SK-N-SH (cell line): ENCODE measurements at regions not wholly inside any gene's neighbourhood (a gene's known extent, or its start where the extent isn't known, plus 50 kb on each side); places are given as distances from the start of the nearest gene placed in this dataset.

Source experiments
- CTCF ChIA-PET: fragments of 300-600, 350-600 bp; formaldehyde crosslinking; extraction: SDS; loops from one replicate; lab custom pipeline; 2021; lab: Yijun Ruan, JAX
- POLR2A ChIA-PET: fragments of 350-600 bp; sonication (Branson Sonifier 250); formaldehyde crosslinking; extraction: SDS; loops from one replicate; lab custom pipeline; 2020; ENCODE audit warnings: antibody characterized with exemption, inconsistent platforms; lab: Yijun Ruan, JAX
- DNase-seq: peaks from one replicate; pipeline ENCODE4 v3.0.0; 2012
- H2AFZ ChIP-seq: fragments of 200-600 bp; sonication (generic); 2 replicates; pipeline ENCODE4 v1.8.1; 2016; ENCODE audit warnings: antibody characterized with exemption, mild to moderate bottlenecking, low read depth
- H3F3A ChIP-seq: fragments of 200-600 bp; sonication (generic); replicated peaks from 2 replicates; pipeline ENCODE3; 2016; ENCODE audit warnings: antibody characterized with exemption, mild to moderate bottlenecking; ENCODE audit not compliant: insufficient read depth
- H3K27ac ChIP-seq, 2 experiments: fragments of 200-500 bp in 1 of 2; fragments of 200-600 bp in 1 of 2; sonication (Bioruptor generic) in 1 of 2; sonication (generic), shearing (Covaris generic) in 1 of 2; 2 replicates each; pipeline versions ENCODE4 v1.5.1 to v1.6.1; 2014 to 2016; ENCODE audit warnings: low read depth in 2 of 2, inconsistent platforms in 1 of 2, low read length in 1 of 2, mild to moderate bottlenecking in 1 of 2, mixed read lengths in 1 of 2
- H3K27me3 ChIP-seq: fragments of 200-600 bp; sonication (generic), shearing (Covaris generic); 2 replicates; pipeline ENCODE4 v1.6.1; 2016; ENCODE audit warnings: mixed run types; ENCODE audit not compliant: insufficient read depth
- H3K36me3 ChIP-seq, 2 experiments: fragments of 200-500 bp in 1 of 2; fragments of 200-600 bp in 1 of 2; sonication (Bioruptor generic) in 1 of 2; sonication (generic) in 1 of 2; replicated peaks in 1 of 2; 2 replicates each; pipeline versions ENCODE3 to v1.5.1; 2014 to 2016; ENCODE audit warnings: low read length in 1 of 2, mild to moderate bottlenecking in 1 of 2; ENCODE audit not compliant: insufficient read depth in 2 of 2, control insufficient read depth in 1 of 2
- H3K4me1 ChIP-seq, 2 experiments: fragments of 200-500 bp in 1 of 2; fragments of 200-600 bp in 1 of 2; sonication (Bioruptor generic) in 1 of 2; sonication (generic), shearing (Covaris generic) in 1 of 2; 2 replicates each; pipeline versions ENCODE4 v1.5.1 to v1.6.1; 2014 to 2016; ENCODE audit warnings: low read depth in 1 of 2, low read length in 1 of 2, mixed run types in 1 of 2; ENCODE audit not compliant: insufficient read depth in 2 of 2, control insufficient read depth in 1 of 2
- H3K4me2 ChIP-seq: fragments of 200-600 bp; sonication (generic), shearing (Covaris generic); 2 replicates; pipeline ENCODE4 v1.6.1; 2017; ENCODE audit warnings: mixed run types
- H3K4me3 ChIP-seq, 2 experiments: fragments of 200-500 bp in 1 of 2; fragments of 200-600 bp in 1 of 2; sonication (Bioruptor generic) in 1 of 2; sonication (generic), shearing (Covaris generic) in 1 of 2; 2 replicates each; pipeline versions ENCODE4 v1.5.1 to v1.8.1; 2014 to 2016; ENCODE audit warnings: low read depth in 2 of 2, inconsistent platforms in 1 of 2, low read length in 1 of 2, mild to moderate bottlenecking in 1 of 2, mixed read lengths in 1 of 2, moderate library complexity in 1 of 2
- H3K79me2 ChIP-seq: fragments of 200-600 bp; sonication (generic); 2 replicates; pipeline ENCODE4 v1.8.1; 2017; ENCODE audit warnings: mild to moderate bottlenecking; ENCODE audit not compliant: insufficient read depth
- H3K9ac ChIP-seq: fragments of 200-600 bp; sonication (generic); 2 replicates; pipeline ENCODE4 v1.6.1; 2017; ENCODE audit warnings: mixed run types
- H3K9me2 ChIP-seq: fragments of 200-600 bp; sonication (generic); 2 replicates; pipeline ENCODE4 v1.6.1; 2017; ENCODE audit warnings: mixed run types
- H3K9me3 ChIP-seq: fragments of 200-600 bp; sonication (generic); 2 replicates; pipeline ENCODE4 v1.6.1; 2017; ENCODE audit warnings: mixed run types, mild to moderate bottlenecking, moderate library complexity
- H4K20me1 ChIP-seq: fragments of 200-600 bp; sonication (generic); 2 replicates; pipeline ENCODE4 v1.6.1; 2017; ENCODE audit warnings: mild to moderate bottlenecking, mixed run types; ENCODE audit not compliant: insufficient read depth
- ELF1 ChIP-seq: IDR thresholded peaks from 2 replicates; pipeline ENCODE4 v1.4.0; 2012
- EP300 ChIP-seq, 2 experiments: IDR thresholded peaks; 2 replicates each; pipeline versions ENCODE4 v1.4.0 to v1.6.1; 2012; ENCODE audit warnings: borderline replicate concordance in 1 of 2, low read depth in 1 of 2, low read length in 1 of 2
- FOSL2 ChIP-seq: IDR thresholded peaks from 2 replicates; pipeline ENCODE4 v1.4.0; 2012; ENCODE audit warnings: low read depth, mild to moderate bottlenecking, moderate library complexity, borderline replicate concordance
- FOXJ3 ChIP-seq: sonication (generic); formaldehyde crosslinking; IDR thresholded peaks from 2 replicates; pipeline ENCODE4 v1.5.1; 2020; ENCODE audit warnings: mild to moderate bottlenecking, missing genetic modification reagents
- FOXM1 ChIP-seq: IDR thresholded peaks from 2 replicates; pipeline ENCODE4 v1.4.0; 2012; ENCODE audit warnings: low read depth, mild to moderate bottlenecking
- GABPA ChIP-seq: IDR thresholded peaks from 2 replicates; pipeline ENCODE4 v1.4.0; 2012; ENCODE audit warnings: low read depth, mild to moderate bottlenecking
- GATA2 ChIP-seq: sonication (generic); formaldehyde crosslinking; IDR thresholded peaks from 2 replicates; pipeline ENCODE4 v1.5.0; 2020; ENCODE audit warnings: mild to moderate bottlenecking, missing genetic modification reagents
- JUND ChIP-seq: IDR thresholded peaks from 2 replicates; pipeline ENCODE4 v1.4.0; 2012
- MEF2A ChIP-seq: IDR thresholded peaks from 2 replicates; pipeline ENCODE4 v1.4.0; 2012; ENCODE audit warnings: low read depth, borderline replicate concordance
- MXI1 ChIP-seq: IDR thresholded peaks from 2 replicates; pipeline ENCODE4 v1.6.1; 2012; ENCODE audit warnings: mild to moderate bottlenecking, low read depth, low read length, improper control_type of control experiment
- NFIC ChIP-seq: IDR thresholded peaks from 2 replicates; pipeline ENCODE4 v1.4.0; 2012; ENCODE audit warnings: borderline replicate concordance
- NRF1 ChIP-seq: IDR thresholded peaks from 2 replicates; pipeline ENCODE4 v1.6.1; 2012; ENCODE audit warnings: low read depth, mild to moderate bottlenecking, low read length
- POLR2AphosphoS5 ChIP-seq: IDR thresholded peaks from 2 replicates; pipeline ENCODE4 v1.6.1; 2012; ENCODE audit warnings: low read depth, low read length
- RCOR1 ChIP-seq: fragments of 150-350 bp; IDR thresholded peaks from 2 replicates; pipeline ENCODE4 v1.6.1; 2017; ENCODE audit warnings: antibody characterized with exemption, low read length
- RFX5 ChIP-seq: IDR thresholded peaks from 2 replicates; pipeline ENCODE4 v1.6.1; 2012; ENCODE audit warnings: mild to moderate bottlenecking, improper control_type of control experiment, low read length
- RXRA ChIP-seq: IDR thresholded peaks from 2 replicates; pipeline ENCODE4 v1.4.0; 2012; ENCODE audit warnings: low read depth, mild to moderate bottlenecking, borderline replicate concordance
- SIN3A ChIP-seq: IDR thresholded peaks from 2 replicates; pipeline ENCODE4 v1.6.1; 2012; ENCODE audit warnings: low read depth, mild to moderate bottlenecking, low read length, moderate library complexity, borderline replicate concordance
- TAF1 ChIP-seq: IDR thresholded peaks from 2 replicates; pipeline ENCODE4 v1.6.1; 2012; ENCODE audit warnings: low read depth, mild to moderate bottlenecking, low read length, moderate library complexity, borderline replicate concordance
- TCF12 ChIP-seq: IDR thresholded peaks from 2 replicates; pipeline ENCODE4 v1.4.0; 2012
- TEAD4 ChIP-seq: IDR thresholded peaks from 2 replicates; pipeline ENCODE4 v1.4.0; 2012; ENCODE audit warnings: mild to moderate bottlenecking, borderline replicate concordance; ENCODE audit not compliant: insufficient read depth
- YY1 ChIP-seq: IDR thresholded peaks from 2 replicates; pipeline ENCODE4 v1.4.0; 2012; ENCODE audit warnings: low read depth, mild to moderate bottlenecking
- WGBS: methylation state at CpG from one replicate; pipeline ENCODE4 v1.1.6; 2017; ENCODE audit warnings: low lambda C conversion rate; 5-methylcytosine and 5-hydroxymethylcytosine counted together
- TF ChIP-seq, protein P1 (sequence below): IDR thresholded peaks from 2 replicates; pipeline ENCODE4 v1.6.1; 2012; ENCODE audit warnings: mild to moderate bottlenecking, low read depth, low read length, moderate library complexity
- TF ChIP-seq, protein P2 (sequence below): IDR thresholded peaks from 2 replicates; pipeline ENCODE4; 2012
- TF ChIP-seq, protein P3 (sequence below): IDR thresholded peaks from 2 replicates; pipeline ENCODE4 v1.4.0; 2012; ENCODE audit warnings: low read depth, borderline replicate concordance
- TF ChIP-seq, protein P4 (sequence below): IDR thresholded peaks from 2 replicates; pipeline ENCODE4 v1.4.0; 2012; ENCODE audit warnings: low read depth, borderline replicate concordance
- TF ChIP-seq, protein P5 (sequence below): fragments of 150-350 bp; IDR thresholded peaks from 2 replicates; pipeline ENCODE4 v1.6.1; 2016; ENCODE audit warnings: mild to moderate bottlenecking, low read depth, low read length
- TF ChIP-seq, protein P6 (sequence below): IDR thresholded peaks from 2 replicates; pipeline ENCODE4 v1.4.0; 2012; ENCODE audit warnings: low read depth

DNA sequence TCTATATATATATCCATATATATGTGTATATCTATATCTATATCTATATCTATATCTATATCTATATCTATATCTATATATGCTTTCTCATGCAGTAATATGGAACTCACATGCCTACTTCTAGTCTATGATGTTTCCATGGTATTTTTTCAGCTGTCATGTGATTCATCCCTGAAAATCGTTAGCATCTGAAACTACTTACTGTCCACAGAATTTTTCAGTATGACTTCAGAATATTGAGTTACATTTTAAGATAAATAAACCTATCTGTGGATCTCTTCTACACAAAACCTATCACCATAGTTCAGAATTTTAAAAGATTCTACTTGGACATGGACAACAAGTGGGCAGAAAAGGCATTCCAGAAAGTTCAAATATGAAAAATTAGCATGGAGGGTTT is 855.1 kb upstream of the INTU start:
- POLR2A ChIA-PET = no interaction called here
- Histone ChIP-seq H3K4me3 (no peak overlapping the region), H3K9me3 (no peaks in the 10 kb centered on the region), H3K9me2 (no peaks in the 10 kb centered on the region), H4K20me1 (no peaks in the 10 kb centered on the region), H3K27ac (peak overlapping the region in 1 of 2 experiments; percentile 72; a peak in 2 of 4 replicates), H3K4me1 (no peaks in the 10 kb centered on the region), H2AFZ (no peak overlapping the region; the same call in 1 of the 2 replicates), H3K27me3 (no peaks in the 10 kb centered on the region), H3F3A (peaks cover 10% of the 10 kb centered on the region), H3K36me3 (no peaks in the 10 kb centered on the region), H3K4me2 (no peak overlapping the region), H3K79me2 (no peaks in the 10 kb centered on the region; the same call in 1 of the 2 replicates), H3K9ac (no peak overlapping the region)
- DNase-seq = no peak
- CTCF ChIA-PET = no interaction called here
- 50% methylated on average over 1 of the region's 1 CpG for WGBS
- TF ChIP-seq MEF2A (no peak), TCF12 (peak; percentile 87), GATA2 (CRISPR knock-in tag) (no peak), TAF1 (no peak), NFIC (no peak), RFX5 (no peak), POLR2AphosphoS5 (no peak), SIN3A (no peak), JUND (peak; percentile 44; the same call in 1 of the 2 replicates), ELF1 (no peak), RCOR1 (no peak), RXRA (no peak), NRF1 (no peak), YY1 (no peak), FOXJ3 (CRISPR knock-in tag) (no peak), TEAD4 (no peak), EP300 (IDR thresholded peaks at IDR 0.05; ENCODE audit: borderline replicate concordance in 1 of 2, low read depth in 1 of 2, low read length in 1 of 2) (peak in 1 of 2 experiments; percentile 38; a peak in 1 of 4 replicates), GABPA (no peak), MXI1 (no peak), FOXM1 (no peak), FOSL2 (peak; percentile 43; the same call in 1 of the 2 replicates)
- TF ChIP-seq, protein P1, sequence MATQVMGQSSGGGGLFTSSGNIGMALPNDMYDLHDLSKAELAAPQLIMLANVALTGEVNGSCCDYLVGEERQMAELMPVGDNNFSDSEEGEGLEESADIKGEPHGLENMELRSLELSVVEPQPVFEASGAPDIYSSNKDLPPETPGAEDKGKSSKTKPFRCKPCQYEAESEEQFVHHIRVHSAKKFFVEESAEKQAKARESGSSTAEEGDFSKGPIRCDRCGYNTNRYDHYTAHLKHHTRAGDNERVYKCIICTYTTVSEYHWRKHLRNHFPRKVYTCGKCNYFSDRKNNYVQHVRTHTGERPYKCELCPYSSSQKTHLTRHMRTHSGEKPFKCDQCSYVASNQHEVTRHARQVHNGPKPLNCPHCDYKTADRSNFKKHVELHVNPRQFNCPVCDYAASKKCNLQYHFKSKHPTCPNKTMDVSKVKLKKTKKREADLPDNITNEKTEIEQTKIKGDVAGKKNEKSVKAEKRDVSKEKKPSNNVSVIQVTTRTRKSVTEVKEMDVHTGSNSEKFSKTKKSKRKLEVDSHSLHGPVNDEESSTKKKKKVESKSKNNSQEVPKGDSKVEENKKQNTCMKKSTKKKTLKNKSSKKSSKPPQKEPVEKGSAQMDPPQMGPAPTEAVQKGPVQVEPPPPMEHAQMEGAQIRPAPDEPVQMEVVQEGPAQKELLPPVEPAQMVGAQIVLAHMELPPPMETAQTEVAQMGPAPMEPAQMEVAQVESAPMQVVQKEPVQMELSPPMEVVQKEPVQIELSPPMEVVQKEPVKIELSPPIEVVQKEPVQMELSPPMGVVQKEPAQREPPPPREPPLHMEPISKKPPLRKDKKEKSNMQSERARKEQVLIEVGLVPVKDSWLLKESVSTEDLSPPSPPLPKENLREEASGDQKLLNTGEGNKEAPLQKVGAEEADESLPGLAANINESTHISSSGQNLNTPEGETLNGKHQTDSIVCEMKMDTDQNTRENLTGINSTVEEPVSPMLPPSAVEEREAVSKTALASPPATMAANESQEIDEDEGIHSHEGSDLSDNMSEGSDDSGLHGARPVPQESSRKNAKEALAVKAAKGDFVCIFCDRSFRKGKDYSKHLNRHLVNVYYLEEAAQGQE = no peak
- TF ChIP-seq, protein P2, sequence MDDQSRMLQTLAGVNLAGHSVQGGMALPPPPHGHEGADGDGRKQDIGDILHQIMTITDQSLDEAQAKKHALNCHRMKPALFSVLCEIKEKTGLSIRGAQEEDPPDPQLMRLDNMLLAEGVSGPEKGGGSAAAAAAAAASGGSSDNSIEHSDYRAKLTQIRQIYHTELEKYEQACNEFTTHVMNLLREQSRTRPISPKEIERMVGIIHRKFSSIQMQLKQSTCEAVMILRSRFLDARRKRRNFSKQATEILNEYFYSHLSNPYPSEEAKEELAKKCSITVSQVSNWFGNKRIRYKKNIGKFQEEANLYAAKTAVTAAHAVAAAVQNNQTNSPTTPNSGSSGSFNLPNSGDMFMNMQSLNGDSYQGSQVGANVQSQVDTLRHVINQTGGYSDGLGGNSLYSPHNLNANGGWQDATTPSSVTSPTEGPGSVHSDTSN = peak; percentile 28; the same call in 1 of the 2 replicates
- TF ChIP-seq, protein P3, sequence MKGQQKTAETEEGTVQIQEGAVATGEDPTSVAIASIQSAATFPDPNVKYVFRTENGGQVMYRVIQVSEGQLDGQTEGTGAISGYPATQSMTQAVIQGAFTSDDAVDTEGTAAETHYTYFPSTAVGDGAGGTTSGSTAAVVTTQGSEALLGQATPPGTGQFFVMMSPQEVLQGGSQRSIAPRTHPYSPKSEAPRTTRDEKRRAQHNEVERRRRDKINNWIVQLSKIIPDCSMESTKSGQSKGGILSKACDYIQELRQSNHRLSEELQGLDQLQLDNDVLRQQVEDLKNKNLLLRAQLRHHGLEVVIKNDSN = no peak
- TF ChIP-seq, protein P4, sequence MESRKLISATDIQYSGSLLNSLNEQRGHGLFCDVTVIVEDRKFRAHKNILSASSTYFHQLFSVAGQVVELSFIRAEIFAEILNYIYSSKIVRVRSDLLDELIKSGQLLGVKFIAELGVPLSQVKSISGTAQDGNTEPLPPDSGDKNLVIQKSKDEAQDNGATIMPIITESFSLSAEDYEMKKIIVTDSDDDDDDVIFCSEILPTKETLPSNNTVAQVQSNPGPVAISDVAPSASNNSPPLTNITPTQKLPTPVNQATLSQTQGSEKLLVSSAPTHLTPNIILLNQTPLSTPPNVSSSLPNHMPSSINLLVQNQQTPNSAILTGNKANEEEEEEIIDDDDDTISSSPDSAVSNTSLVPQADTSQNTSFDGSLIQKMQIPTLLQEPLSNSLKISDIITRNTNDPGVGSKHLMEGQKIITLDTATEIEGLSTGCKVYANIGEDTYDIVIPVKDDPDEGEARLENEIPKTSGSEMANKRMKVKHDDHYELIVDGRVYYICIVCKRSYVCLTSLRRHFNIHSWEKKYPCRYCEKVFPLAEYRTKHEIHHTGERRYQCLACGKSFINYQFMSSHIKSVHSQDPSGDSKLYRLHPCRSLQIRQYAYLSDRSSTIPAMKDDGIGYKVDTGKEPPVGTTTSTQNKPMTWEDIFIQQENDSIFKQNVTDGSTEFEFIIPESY = no peak
- TF ChIP-seq, protein P5, sequence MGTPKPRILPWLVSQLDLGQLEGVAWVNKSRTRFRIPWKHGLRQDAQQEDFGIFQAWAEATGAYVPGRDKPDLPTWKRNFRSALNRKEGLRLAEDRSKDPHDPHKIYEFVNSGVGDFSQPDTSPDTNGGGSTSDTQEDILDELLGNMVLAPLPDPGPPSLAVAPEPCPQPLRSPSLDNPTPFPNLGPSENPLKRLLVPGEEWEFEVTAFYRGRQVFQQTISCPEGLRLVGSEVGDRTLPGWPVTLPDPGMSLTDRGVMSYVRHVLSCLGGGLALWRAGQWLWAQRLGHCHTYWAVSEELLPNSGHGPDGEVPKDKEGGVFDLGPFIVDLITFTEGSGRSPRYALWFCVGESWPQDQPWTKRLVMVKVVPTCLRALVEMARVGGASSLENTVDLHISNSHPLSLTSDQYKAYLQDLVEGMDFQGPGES = no peak
- TF ChIP-seq, protein P6, sequence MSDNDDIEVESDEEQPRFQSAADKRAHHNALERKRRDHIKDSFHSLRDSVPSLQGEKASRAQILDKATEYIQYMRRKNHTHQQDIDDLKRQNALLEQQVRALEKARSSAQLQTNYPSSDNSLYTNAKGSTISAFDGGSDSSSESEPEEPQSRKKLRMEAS = no peak
